Vagina (tissue), 2 donors: ENCODE measurements at regions not wholly inside any gene's neighbourhood (a gene's known extent, or its start where the extent isn't known, plus 50 kb on each side); places are given as distances from the start of the nearest gene placed in this dataset.

Experiments
- DNase-seq, 2 donors: peaks; one replicate each; pipeline ENCODE4 v3.0.0-alpha.2; 2017; ENCODE audit errors: extremely low spot score in 2 of 2
- H3K27ac ChIP-seq: fragments of 200-600 bp; sonication (generic); one replicate; pipeline ENCODE4 v1.5.1; 2019
- H3K27me3 ChIP-seq: fragments of 200-600 bp; sonication (generic); one replicate; pipeline ENCODE4 v1.5.1; 2019
- H3K36me3 ChIP-seq, 2 donors: fragments of 200-600 bp; sonication (generic); one replicate each; pipeline ENCODE4 v1.5.1; 2017 to 2019
- H3K4me1 ChIP-seq: fragments of 200-600 bp; sonication (generic); one replicate; pipeline ENCODE4 v1.5.1; 2019
- H3K4me3 ChIP-seq, 2 donors: fragments of 200-600 bp; sonication (generic); 1 replicate in 1 of 2; 2 replicates in 1 of 2; pipeline ENCODE4 v1.5.1; 2016 to 2019
- H3K9me3 ChIP-seq: fragments of 200-600 bp; sonication (generic); one replicate; pipeline ENCODE4 v1.5.1; 2019
- POLR2A ChIP-seq, 2 donors: fragments of 450-650 bp; IDR thresholded peaks; one replicate each; pipeline ENCODE4 v1.6.1; 2017; ENCODE audit warnings: antibody characterized with exemption in 2 of 2, mild to moderate bottlenecking in 2 of 2, moderate library complexity in 2 of 2
- POLR2AphosphoS5 ChIP-seq, 2 donors: sonication (generic); formaldehyde crosslinking; IDR thresholded peaks; one replicate each; pipeline ENCODE4 v1.9.0; 2017; ENCODE audit warnings: antibody characterized with exemption in 2 of 2, mild to moderate bottlenecking in 2 of 2, low read depth in 1 of 2; ENCODE audit not compliant: insufficient read depth in 1 of 2
- intact Hi-C: fragments of 100-400 bp; cut with DNase I; formaldehyde crosslinking; loops from one replicate; pipeline ENCODE4 v1.15.1; 2023
- TF ChIP-seq, protein P1 (sequence below), 3 experiments: fragments of 450-650 bp in 2 of 3; fragments of 200-600 bp in 1 of 3; sonication (generic) in 1 of 3; IDR thresholded peaks; one replicate each; pipeline ENCODE4 v1.5.1; 2017 to 2019; ENCODE audit warnings: antibody characterized with exemption in 3 of 3, mild to moderate bottlenecking in 2 of 3, moderate library complexity in 2 of 3

GRCh38 chr4:123739806-123740205 lies 343.2 kb downstream of the SPRY1 start:
- Histone ChIP-seq H3K36me3 (no peaks in the 10 kb centered on the region), H3K4me3 (no peak overlapping the region), H3K27ac (no peak overlapping the region), H3K9me3 (no peaks in the 10 kb centered on the region), H3K4me1 (peaks cover 10% of the 10 kb centered on the region), H3K27me3 (no peaks in the 10 kb centered on the region)
- intact Hi-C loops = no loop called here
- no peak for DNase-seq
- TF ChIP-seq, protein P1, sequence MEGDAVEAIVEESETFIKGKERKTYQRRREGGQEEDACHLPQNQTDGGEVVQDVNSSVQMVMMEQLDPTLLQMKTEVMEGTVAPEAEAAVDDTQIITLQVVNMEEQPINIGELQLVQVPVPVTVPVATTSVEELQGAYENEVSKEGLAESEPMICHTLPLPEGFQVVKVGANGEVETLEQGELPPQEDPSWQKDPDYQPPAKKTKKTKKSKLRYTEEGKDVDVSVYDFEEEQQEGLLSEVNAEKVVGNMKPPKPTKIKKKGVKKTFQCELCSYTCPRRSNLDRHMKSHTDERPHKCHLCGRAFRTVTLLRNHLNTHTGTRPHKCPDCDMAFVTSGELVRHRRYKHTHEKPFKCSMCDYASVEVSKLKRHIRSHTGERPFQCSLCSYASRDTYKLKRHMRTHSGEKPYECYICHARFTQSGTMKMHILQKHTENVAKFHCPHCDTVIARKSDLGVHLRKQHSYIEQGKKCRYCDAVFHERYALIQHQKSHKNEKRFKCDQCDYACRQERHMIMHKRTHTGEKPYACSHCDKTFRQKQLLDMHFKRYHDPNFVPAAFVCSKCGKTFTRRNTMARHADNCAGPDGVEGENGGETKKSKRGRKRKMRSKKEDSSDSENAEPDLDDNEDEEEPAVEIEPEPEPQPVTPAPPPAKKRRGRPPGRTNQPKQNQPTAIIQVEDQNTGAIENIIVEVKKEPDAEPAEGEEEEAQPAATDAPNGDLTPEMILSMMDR (IDR thresholded peaks at IDR 0.05) = no peak
- TF ChIP-seq POLR2A (IDR thresholded peaks at IDR 0.05) (no peak), POLR2AphosphoS5 (IDR thresholded peaks at IDR 0.05; ENCODE audit: insufficient read depth in 1 of 2, low read depth in 1 of 2) (no peak)

- peaks cover 13% of the 10 kb centered on the region for H3K4me1 ChIP-seq
- no peak for TF ChIP-seq POLR2AphosphoS5 (IDR thresholded peaks at IDR 0.05; ENCODE audit: insufficient read depth in 1 of 2, low read depth in 1 of 2)
- no peak overlapping the region for H3K4me3 ChIP-seq
- intact Hi-C loops = no loop called here
- no peaks in the 10 kb centered on the region for H3K36me3 ChIP-seq
- H3K9me3 ChIP-seq = no peaks in the 10 kb centered on the region
- H3K27ac ChIP-seq = no peak overlapping the region
- H3K27me3 ChIP-seq = no peaks in the 10 kb centered on the region
- no peak for DNase-seq
These were observed 343.6 kb downstream of the SPRY1 start for GRCh38 chr4:123740236-123740635.

DNA sequence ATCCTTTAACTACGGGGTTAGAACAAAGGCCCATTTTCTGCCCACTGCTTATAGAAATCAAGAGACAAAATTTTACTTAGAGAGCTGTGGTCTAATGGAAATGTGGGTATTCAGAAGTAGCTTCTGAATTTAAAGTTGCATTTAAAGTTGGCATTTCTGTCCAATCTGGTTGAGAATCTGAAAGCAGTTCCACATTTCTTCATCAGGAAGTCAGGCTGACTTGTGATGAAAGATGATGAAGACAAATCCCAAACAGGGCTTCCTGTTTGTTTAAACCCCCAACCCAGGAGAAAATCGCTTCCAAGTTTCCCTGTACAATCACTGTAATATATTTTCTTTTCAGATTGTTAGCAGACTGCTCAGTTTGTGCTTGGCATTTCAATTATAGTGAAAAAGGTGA lies 345.3 kb downstream of the SPRY1 start:
- intact Hi-C loops = no loop called here
- no peaks in the 10 kb centered on the region for H3K27me3 ChIP-seq
- H3K4me1 ChIP-seq = peaks cover 13% of the 10 kb centered on the region
- DNase-seq = no peak
- TF ChIP-seq, protein P1 (IDR thresholded peaks at IDR 0.05) = no peak
- no peak for TF ChIP-seq POLR2A (IDR thresholded peaks at IDR 0.05)
- TF ChIP-seq POLR2AphosphoS5 (IDR thresholded peaks at IDR 0.05; ENCODE audit: insufficient read depth in 1 of 2, low read depth in 1 of 2) = no peak
- H3K27ac ChIP-seq = no peak overlapping the region
- no peaks in the 10 kb centered on the region for H3K36me3 ChIP-seq
- no peak overlapping the region for H3K4me3 ChIP-seq
- no peaks in the 10 kb centered on the region for H3K9me3 ChIP-seq

- H3K4me3 ChIP-seq = no peak overlapping the region
- no peak for DNase-seq
- no peaks in the 10 kb centered on the region for H3K27me3 ChIP-seq
- peaks cover 13% of the 10 kb centered on the region for H3K4me1 ChIP-seq
- no peaks in the 10 kb centered on the region for H3K9me3 ChIP-seq
- H3K36me3 ChIP-seq = no peaks in the 10 kb centered on the region
- no peak overlapping the region for H3K27ac ChIP-seq
- intact Hi-C loops = no loop called here
- TF ChIP-seq POLR2A (IDR thresholded peaks at IDR 0.05) (no peak), POLR2AphosphoS5 (IDR thresholded peaks at IDR 0.05; ENCODE audit: insufficient read depth in 1 of 2, low read depth in 1 of 2) (no peak)
- TF ChIP-seq, protein P1 (IDR thresholded peaks at IDR 0.05) = no peak
These were observed 347.3 kb downstream of the SPRY1 start for GRCh38 chr4:123743848-123744247.

DNA sequence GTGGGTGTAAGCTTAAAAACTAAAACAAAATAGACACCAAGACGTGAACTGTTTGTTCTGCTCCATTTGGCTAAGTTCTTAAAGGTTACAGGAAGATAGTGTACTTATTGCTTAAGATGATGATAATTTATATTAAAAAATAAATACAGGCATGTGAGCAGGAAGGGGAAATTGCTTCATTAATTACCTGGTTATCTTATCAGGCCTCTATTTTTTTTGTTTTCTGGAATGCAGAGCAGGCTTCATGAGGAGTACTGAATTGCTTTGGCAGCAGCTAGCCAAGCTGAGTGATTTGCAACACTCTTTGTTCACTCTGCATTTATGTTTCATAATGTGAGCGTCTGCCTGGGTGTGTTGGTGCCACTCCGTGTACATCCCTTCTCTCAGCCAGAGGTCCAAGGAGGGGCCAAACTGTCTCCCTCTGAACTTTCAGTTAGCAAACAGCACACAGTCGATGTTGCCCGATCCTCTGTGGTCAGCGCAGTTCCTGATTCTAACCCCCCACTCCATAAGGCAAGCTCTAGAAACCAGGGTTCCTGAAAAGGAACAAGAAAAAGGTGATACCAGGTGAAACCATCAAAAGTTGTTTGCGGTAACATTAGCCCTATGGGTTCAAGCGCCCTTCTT lies 348.2 kb downstream of the SPRY1 start:
- Histone ChIP-seq H3K27me3 (no peaks in the 10 kb centered on the region), H3K36me3 (no peaks in the 10 kb centered on the region), H3K4me3 (no peak overlapping the region), H3K9me3 (no peaks in the 10 kb centered on the region), H3K27ac (no peak overlapping the region), H3K4me1 (peaks cover 13% of the 10 kb centered on the region)
- no peak for DNase-seq
- TF ChIP-seq POLR2AphosphoS5 (IDR thresholded peaks at IDR 0.05; ENCODE audit: insufficient read depth in 1 of 2, low read depth in 1 of 2) (peak in 1 of 2 donors; percentile 71), POLR2A (IDR thresholded peaks at IDR 0.05) (no peak)
- TF ChIP-seq, protein P1 (IDR thresholded peaks at IDR 0.05) = no peak
- intact Hi-C loops = no loop called here
